Endothelial cell of umbilical vein (primary cell): ENCODE measurements at regions not wholly inside any gene's neighbourhood (a gene's known extent, or its start where the extent isn't known, plus 50 kb on each side); places are given as distances from the start of the nearest gene placed in this dataset.

ENCODE experiments used
- BruUV-seq: library from RNA; stranded (reverse); fragments of 400-500 nt; replicated peaks from 2 replicates; lab custom pipeline; 2021; lab: Mats Ljungman, UMichigan
- CTCF ChIA-PET: fragments of 300-600, 350-600 bp; sonication (Branson Sonifier 250); formaldehyde crosslinking; loops from one replicate; lab custom pipeline; 2021; ENCODE audit warnings: antibody characterized with exemption, inconsistent platforms; lab: Charles Lee
- POLR2A ChIA-PET: fragments of 300-600, 350-600 bp; sonication (Branson Sonifier 250); formaldehyde crosslinking; loops from one replicate; lab custom pipeline; 2021; ENCODE audit warnings: antibody characterized with exemption, inconsistent platforms; lab: Charles Lee
- DNase-seq: peaks from one replicate; pipeline ENCODE4 v3.0.0-alpha.2; 2011; ENCODE audit warnings: low read depth, low spot score
- FAIRE-seq: peaks from 2 replicates; lab custom pipeline; 2011; peaks lifted over from hg19 to GRCh38; lab: Jason Lieb, UNC
- H2AFZ ChIP-seq: 2 replicates; pipeline ENCODE4 v1.6.0; 2012; ENCODE audit warnings: low read depth, low read length, control low read depth, inconsistent platforms
- H3K27ac ChIP-seq: 2 replicates; pipeline ENCODE4 v1.5.1; 2011; ENCODE audit warnings: low read depth, mild to moderate bottlenecking, control low read depth, low read length, moderate library complexity; ENCODE audit not compliant: insufficient read depth
- H3K27me3 ChIP-seq, 2 experiments: 2 replicates each; pipeline versions ENCODE4 v1.6.0 to v1.6.1; 2011; ENCODE audit warnings: low read length in 2 of 2, mixed read lengths in 1 of 2; ENCODE audit not compliant: control insufficient read depth in 2 of 2, insufficient read depth in 2 of 2
- H3K36me3 ChIP-seq, 2 experiments: 2 replicates in 1 of 2; 3 replicates in 1 of 2; pipeline ENCODE4 v1.5.1; 2011; ENCODE audit warnings: low read length in 2 of 2, mild to moderate bottlenecking in 1 of 2, moderate library complexity in 1 of 2; ENCODE audit not compliant: control insufficient read depth in 2 of 2, insufficient read depth in 2 of 2; ENCODE audit errors: extremely low read depth in 1 of 2
- H3K4me1 ChIP-seq: 3 replicates; pipeline ENCODE4 v1.5.1; 2011; ENCODE audit warnings: mild to moderate bottlenecking, low read length; ENCODE audit not compliant: control insufficient read depth, insufficient read depth; ENCODE audit errors: extremely low read depth
- H3K4me2 ChIP-seq: 2 replicates; pipeline ENCODE4 v1.6.1; 2011; ENCODE audit warnings: low read length, control low read depth, mixed read lengths; ENCODE audit not compliant: insufficient read depth
- H3K4me3 ChIP-seq, 3 experiments: fragments of 200-600 bp in 1 of 3; sonication (generic), shearing (Covaris generic) in 1 of 3; replicated peaks in 1 of 3; 2 replicates each; pipeline ENCODE4 v1.5.1; 2011 to 2016; ENCODE audit warnings: control low read depth in 3 of 3, low read length in 3 of 3, mild to moderate bottlenecking in 2 of 3, inconsistent platforms in 1 of 3, low read depth in 1 of 3, moderate library complexity in 1 of 3; ENCODE audit not compliant: insufficient read depth in 1 of 3
- H3K79me2 ChIP-seq: 2 replicates; pipeline ENCODE4 v1.6.0; 2012; ENCODE audit warnings: low read length, inconsistent platforms; ENCODE audit not compliant: control insufficient read depth, insufficient read depth
- H3K9ac ChIP-seq: replicated peaks from 2 replicates; pipeline ENCODE3; 2011; ENCODE audit warnings: low read length, control low read depth; ENCODE audit not compliant: insufficient read depth; ENCODE audit errors: extremely low read depth
- H3K9me1 ChIP-seq: replicated peaks from 3 replicates; pipeline ENCODE4 v1.6.0; 2011; ENCODE audit warnings: mild to moderate bottlenecking, low read length; ENCODE audit not compliant: control insufficient read depth, insufficient read depth; ENCODE audit errors: extremely low read depth
- H3K9me3 ChIP-seq: replicated peaks from 2 replicates; pipeline ENCODE4 v1.5.1; 2012; ENCODE audit warnings: low read length, inconsistent platforms; ENCODE audit not compliant: control insufficient read depth, insufficient read depth
- H4K20me1 ChIP-seq: replicated peaks from 2 replicates; pipeline ENCODE3; 2011; ENCODE audit warnings: mild to moderate bottlenecking, low read length; ENCODE audit not compliant: control insufficient read depth, insufficient read depth; ENCODE audit errors: extremely low read depth
- EZH2 ChIP-seq: IDR thresholded peaks from 2 replicates; pipeline ENCODE4 v1.6.1; 2012; ENCODE audit warnings: borderline replicate concordance, low read depth, mild to moderate bottlenecking, moderate library complexity, low read length, inconsistent platforms; ENCODE audit not compliant: severe bottlenecking
- FOS ChIP-seq: IDR thresholded peaks from 2 replicates; pipeline ENCODE4 v1.6.1; 2011; ENCODE audit warnings: mild to moderate bottlenecking, low read length, moderate library complexity, borderline replicate concordance; ENCODE audit not compliant: insufficient read depth
- GATA2 ChIP-seq: IDR thresholded peaks from 2 replicates; pipeline ENCODE4 v1.7.0; 2011; ENCODE audit warnings: low read depth, mild to moderate bottlenecking, moderate library complexity, mixed read lengths, low read length; ENCODE audit not compliant: insufficient read length, insufficient read depth
- JUN ChIP-seq: IDR thresholded peaks from 2 replicates; pipeline ENCODE4 v1.6.1; 2011; ENCODE audit warnings: borderline replicate concordance, low read depth; ENCODE audit not compliant: insufficient read length, insufficient read depth
- MYC ChIP-seq: IDR thresholded peaks from one replicate; pipeline ENCODE4 v1.6.1; 2011; ENCODE audit warnings: mild to moderate bottlenecking, low read depth, low read length
- POLR2A ChIP-seq: IDR thresholded peaks from 2 replicates; pipeline ENCODE4 v1.6.1; 2012; ENCODE audit warnings: low read depth, mild to moderate bottlenecking, control low read depth, low read length
- POLR2AphosphoS5 ChIP-seq: IDR thresholded peaks from 2 replicates; pipeline ENCODE4 v1.6.1; 2012; ENCODE audit warnings: low read depth, mild to moderate bottlenecking, control low read depth, low read length, moderate library complexity; ENCODE audit not compliant: insufficient read depth
- dilution Hi-C: fragments of 300-500 bp; cut with MboI; formaldehyde crosslinking; loops from one replicate; pipeline ENCODE4 v1.15.0; 2019; ENCODE audit warnings: low sequenced_read_pairs; ENCODE audit not compliant: extremely low pct_ligation_motif_present
- intact Hi-C: fragments of 100-400 bp; cut with micrococcal nuclease; formaldehyde crosslinking; loops from one replicate; pipeline ENCODE4 v1.10.0; 2022
- TF ChIP-seq, protein P1 (sequence below), 2 donors: IDR thresholded peaks; 1 replicate in 1 of 2; 2 replicates in 1 of 2; pipeline ENCODE4 v1.5.1; 2011; ENCODE audit warnings: low read length in 2 of 2, mild to moderate bottlenecking in 2 of 2, moderate library complexity in 2 of 2, control low read depth in 1 of 2, inconsistent platforms in 1 of 2, low read depth in 1 of 2; ENCODE audit not compliant: insufficient read depth in 1 of 2; ENCODE audit errors: extremely low read depth in 1 of 2
- TF ChIP-seq, protein P2 (sequence below): IDR thresholded peaks from 2 replicates; pipeline ENCODE4 v1.6.1; 2011; ENCODE audit not compliant: insufficient read depth, insufficient read length

DNA sequence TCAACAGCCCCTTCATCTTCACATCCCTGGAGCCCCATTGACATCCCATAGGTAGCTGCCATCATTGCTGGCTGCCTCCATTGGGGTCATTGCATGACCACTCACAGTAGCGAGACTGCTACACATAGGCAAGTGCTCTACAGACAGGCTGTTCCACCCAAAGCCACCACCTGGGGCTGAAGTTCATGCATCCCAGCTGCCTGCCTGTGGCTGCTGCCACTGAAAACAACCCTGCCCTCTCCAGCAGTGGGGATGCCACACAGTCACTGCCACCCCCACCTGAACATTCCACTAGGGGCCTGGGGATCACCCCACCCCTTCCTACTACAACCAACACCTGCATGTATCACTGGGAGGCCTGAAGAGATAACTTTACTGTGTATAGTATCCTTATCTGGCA, 59.5 kb upstream of the CTAGE1 start:
- no peak for FAIRE-seq
- Histone ChIP-seq H3K27ac (no peak overlapping the region), H3K4me1 (peaks cover 1% of the 10 kb centered on the region), H3K79me2 (no peaks in the 10 kb centered on the region), H3K36me3 (no peaks in the 10 kb centered on the region), H3K4me3 (no peak overlapping the region), H3K9ac (no peak overlapping the region), H3K9me1 (no peaks in the 10 kb centered on the region), H3K27me3 (no peaks in the 10 kb centered on the region), H3K9me3 (no peaks in the 10 kb centered on the region), H2AFZ (no peak overlapping the region), H3K4me2 (no peak overlapping the region), H4K20me1 (no peaks in the 10 kb centered on the region)
- dilution Hi-C loops (no loop called here), intact Hi-C loops (loop anchor here (10.0 kb wide), 1 partner anchor 132 kb away; no protein-coding TSS in a partner anchor)
- no peak for DNase-seq
- no TSS peak for BruUV-seq
- TF ChIP-seq EZH2 (no peak), POLR2AphosphoS5 (no peak), FOS (no peak), MYC (no peak), JUN (no peak), POLR2A (no peak), GATA2 (no peak)
- TF ChIP-seq, protein P1, sequence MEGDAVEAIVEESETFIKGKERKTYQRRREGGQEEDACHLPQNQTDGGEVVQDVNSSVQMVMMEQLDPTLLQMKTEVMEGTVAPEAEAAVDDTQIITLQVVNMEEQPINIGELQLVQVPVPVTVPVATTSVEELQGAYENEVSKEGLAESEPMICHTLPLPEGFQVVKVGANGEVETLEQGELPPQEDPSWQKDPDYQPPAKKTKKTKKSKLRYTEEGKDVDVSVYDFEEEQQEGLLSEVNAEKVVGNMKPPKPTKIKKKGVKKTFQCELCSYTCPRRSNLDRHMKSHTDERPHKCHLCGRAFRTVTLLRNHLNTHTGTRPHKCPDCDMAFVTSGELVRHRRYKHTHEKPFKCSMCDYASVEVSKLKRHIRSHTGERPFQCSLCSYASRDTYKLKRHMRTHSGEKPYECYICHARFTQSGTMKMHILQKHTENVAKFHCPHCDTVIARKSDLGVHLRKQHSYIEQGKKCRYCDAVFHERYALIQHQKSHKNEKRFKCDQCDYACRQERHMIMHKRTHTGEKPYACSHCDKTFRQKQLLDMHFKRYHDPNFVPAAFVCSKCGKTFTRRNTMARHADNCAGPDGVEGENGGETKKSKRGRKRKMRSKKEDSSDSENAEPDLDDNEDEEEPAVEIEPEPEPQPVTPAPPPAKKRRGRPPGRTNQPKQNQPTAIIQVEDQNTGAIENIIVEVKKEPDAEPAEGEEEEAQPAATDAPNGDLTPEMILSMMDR (IDR thresholded peaks at IDR 0.05; ENCODE audit: extremely low read depth in 1 of 2, insufficient read depth in 1 of 2, low read depth in 1 of 2, low read length in 2 of 2) = no peak
- TF ChIP-seq, protein P2, sequence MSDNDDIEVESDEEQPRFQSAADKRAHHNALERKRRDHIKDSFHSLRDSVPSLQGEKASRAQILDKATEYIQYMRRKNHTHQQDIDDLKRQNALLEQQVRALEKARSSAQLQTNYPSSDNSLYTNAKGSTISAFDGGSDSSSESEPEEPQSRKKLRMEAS = no peak
- ChIA-PET CTCF (interaction anchor here (1.1 kb wide), 1 partner anchor 72 kb away, joined by 3 read pairs; no protein-coding TSS in a partner anchor), POLR2A (no interaction called here)
